GM18861 (cell line): ENCODE measurements at regions not wholly inside any gene's neighbourhood (a gene's known extent, or its start where the extent isn't known, plus 50 kb on each side); places are given as distances from the start of the nearest gene placed in this dataset.
"Not testable (repeated sequence)": the region's sequence is repeated elsewhere in the genome, so short reads cannot be mapped to it uniquely, and the experiment has no call there.

Experiments
- ATAC-seq: cut with Tn5 transposase; IDR thresholded peaks from one replicate; pipeline ENCODE4 v1.9.1; 2021; ENCODE audit not compliant: unreplicated experiment

GRCh38 chr2:84223191-84223590 is 235.9 kb downstream of the SUCLG1 start:
- ATAC-seq, result no peak

- not testable (repeated sequence) for ATAC-seq
These were observed 238.0 kb downstream of the SUCLG1 start for GRCh38 chr2:84221102-84221501.

DNA sequence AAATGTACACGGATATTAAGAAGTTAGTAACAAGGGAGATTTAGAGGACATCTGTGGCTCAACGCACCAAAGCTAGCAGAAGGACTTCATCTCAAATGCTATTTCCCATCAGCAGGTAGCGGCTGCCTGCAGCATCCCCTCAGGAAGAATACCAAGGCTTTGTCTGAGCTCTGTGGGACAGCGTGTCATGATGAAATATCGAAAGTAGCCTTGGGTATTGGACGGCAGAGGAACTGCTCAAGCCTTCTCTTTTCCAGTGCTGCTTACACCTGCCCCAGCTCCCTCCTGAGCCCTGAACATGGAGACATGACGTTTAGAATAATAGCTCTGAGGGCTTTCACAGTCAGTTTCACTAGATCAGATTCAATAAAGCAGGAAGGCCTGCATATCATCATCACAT is 241.6 kb downstream of the SUCLG1 start:
- no peak for ATAC-seq

- ATAC-seq, result no peak
These were observed 244.6 kb downstream of the SUCLG1 start for GRCh38 chr2:84214455-84214854.

GRCh38 chr2:84212611-84213314 is 246.3 kb downstream of the SUCLG1 start:
- peak; percentile 97 for ATAC-seq

DNA sequence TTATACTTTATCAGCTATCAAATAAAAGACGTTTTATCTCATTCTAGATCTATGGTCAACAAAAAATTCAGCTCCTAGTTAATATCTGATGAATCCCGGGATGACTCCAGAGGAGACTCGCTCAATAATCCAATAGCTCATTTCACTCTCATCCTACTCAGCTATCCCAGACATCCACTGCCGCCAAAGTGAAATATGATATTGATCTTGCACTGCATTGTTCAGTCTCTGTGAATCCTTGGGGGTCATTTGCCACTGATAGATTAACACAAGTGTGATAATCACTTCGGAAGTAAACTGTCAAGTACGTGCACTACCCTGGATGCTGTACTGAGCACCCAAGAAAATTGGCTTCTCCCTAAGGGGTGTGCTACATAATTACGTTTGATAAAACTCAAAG is 249.1 kb downstream of the SUCLG1 start:
- ATAC-seq, result no peak

- ATAC-seq, result no peak
These were observed 254.1 kb downstream of the SUCLG1 start for GRCh38 chr2:84204995-84205394.

- ATAC-seq, result no peak
These were observed 256.9 kb downstream of the SUCLG1 start for GRCh38 chr2:84202166-84202565.

GRCh38 chr2:84201158-84201557 is 257.9 kb downstream of the SUCLG1 start:
- no peak for ATAC-seq

DNA sequence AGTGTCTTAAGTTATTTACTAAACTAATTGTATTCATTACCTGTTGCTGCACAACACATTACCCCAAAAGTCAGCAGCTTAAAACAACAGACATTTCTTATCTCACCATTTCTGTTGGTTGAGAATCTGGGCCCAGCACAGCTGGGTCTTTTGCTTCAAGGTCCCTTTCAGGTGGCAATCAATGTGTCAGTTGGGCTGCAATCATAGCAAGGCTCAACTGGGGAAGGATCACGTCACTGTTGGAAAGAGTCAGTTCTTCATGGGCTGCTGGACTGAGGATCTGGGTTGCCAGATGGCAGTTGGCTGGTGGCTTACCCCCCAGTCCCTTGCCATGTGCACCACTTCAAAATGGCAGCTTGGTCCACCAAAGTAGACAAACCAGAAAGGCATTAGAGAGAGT is 261.2 kb downstream of the SUCLG1 start:
- no peak for ATAC-seq

GRCh38 chr2:84194949-84195644 is 264.0 kb downstream of the SUCLG1 start:
- no peak for ATAC-seq

GRCh38 chr2:84194181-84194580 is 264.9 kb downstream of the SUCLG1 start:
- no peak for ATAC-seq

DNA sequence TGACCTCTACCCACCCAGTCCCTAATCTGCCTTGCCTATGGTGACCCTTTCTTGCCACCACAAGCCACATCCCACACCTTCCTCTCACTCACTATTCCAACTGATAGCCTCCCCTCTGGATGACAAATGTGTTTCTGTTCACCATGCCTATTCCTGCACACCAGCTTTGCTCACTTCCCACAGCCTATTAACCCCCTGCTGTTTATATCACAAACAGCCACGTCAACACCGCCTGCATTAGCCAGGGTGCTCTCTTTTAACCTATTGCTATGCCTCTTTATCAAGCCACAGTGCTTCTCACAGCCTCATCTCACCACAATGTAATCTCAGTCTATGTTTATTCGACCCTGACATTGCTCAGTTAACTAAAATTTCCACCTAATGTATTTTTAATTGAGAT is 271.8 kb downstream of the SUCLG1 start:
- ATAC-seq, result no peak

DNA sequence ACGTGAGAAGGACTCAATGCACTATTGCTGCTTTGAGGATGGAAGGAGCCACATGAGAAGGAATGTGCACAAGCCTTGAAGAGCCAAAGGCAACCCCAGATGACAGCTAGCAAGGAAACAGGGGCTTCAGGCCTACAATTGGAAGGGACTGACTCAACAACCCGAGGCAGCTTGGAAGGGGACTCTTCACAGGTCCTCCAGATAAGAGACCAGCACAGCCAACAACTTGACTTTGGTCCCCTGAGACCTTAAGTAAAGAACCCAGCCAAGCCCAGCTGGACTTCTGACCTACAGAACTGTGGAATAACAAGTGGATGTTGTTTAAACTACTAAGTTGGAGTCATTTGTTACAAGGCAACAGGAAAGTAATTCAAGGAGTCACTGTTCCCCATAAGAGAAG is 277.2 kb downstream of the SUCLG1 start:
- ATAC-seq, result no peak

- no peak for ATAC-seq
These were observed 281.3 kb downstream of the SUCLG1 start for GRCh38 chr2:84177733-84178132.

GRCh38 chr2:84175970-84176369 is 283.1 kb downstream of the SUCLG1 start:
- no peak for ATAC-seq

- no peak for ATAC-seq
These were observed 283.7 kb downstream of the SUCLG1 start for GRCh38 chr2:84175340-84175739.

GRCh38 chr2:84173041-84173440 is 286.0 kb downstream of the SUCLG1 start:
- ATAC-seq, result no peak

DNA sequence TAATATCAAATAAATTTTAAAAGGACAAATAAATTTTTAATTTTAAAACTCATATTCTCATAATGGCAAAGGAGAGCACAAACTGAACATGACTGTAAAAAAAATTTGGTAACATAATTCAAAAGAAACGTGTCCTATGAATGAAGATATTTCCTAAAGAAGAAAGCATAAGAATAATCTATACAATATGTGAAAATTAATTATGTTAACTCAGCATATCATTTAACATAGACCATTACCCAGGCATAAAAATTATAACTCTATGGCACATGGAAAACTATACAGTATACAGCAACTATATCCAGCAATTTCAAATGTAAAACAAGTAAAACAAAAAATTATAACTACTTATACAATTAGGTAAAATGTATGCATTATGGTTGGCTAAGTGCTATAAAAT is 288.1 kb downstream of the SUCLG1 start:
- ATAC-seq, result no peak

DNA sequence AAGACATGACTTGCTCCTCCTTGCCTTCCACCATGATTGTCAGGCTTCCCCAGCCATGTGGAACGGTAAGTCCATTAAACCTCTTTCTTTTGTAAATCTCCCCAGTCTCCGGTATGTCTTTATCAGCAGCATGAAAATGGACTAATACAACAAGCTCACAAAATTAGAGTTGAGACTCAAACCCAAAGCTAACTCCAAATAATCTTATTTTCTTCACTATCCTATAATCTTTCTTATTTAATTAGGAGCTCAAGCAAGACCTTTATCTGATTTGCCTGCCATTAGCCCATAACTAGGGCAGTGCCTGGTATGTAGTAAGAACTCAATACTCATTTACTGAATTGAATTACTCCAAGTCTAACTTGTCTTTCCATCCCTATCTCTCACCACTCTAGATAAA is 289.2 kb downstream of the SUCLG1 start:
- no peak for ATAC-seq

DNA sequence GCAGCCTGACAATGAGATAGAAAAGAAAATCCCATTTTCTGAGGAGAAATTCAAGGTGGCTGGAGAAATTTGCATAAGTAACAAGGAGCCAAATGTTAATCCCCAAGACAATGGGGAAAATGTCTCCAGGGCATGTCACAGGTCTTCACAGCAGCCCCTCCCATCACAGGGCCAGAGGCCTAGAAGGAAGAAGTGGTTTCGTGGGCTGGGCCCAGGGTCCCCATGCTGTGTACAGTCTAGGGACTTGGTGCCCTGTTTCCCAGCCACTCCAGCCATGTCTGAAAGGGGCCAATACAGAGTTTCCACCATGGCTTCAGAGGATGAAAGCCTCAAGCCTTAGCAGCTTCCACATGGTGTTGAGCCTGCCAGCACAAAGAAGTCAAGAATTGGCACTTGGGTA is 290.5 kb downstream of the SUCLG1 start:
- not testable (repeated sequence) for ATAC-seq

- no peak for ATAC-seq
These were observed 293.8 kb downstream of the SUCLG1 start for GRCh38 chr2:84165256-84165655.

GRCh38 chr2:84160453-84160852 is 298.6 kb downstream of the SUCLG1 start:
- ATAC-seq, result no peak
